Mesothelial cell of epicardium (in vitro differentiated cells): ENCODE measurements at regions not wholly inside any gene's neighbourhood (a gene's known extent, or its start where the extent isn't known, plus 50 kb on each side); places are given as distances from the start of the nearest gene placed in this dataset.
A peak's percentile ranks its signal among the peaks of the same experiment; 100 is the strongest.

Source experiments
- DNase-seq, 2 experiments: peaks; one replicate each; pipeline ENCODE4 v3.0.0; 2021; ENCODE audit warnings: low spot score in 2 of 2; ENCODE audit not compliant: unreplicated experiment in 2 of 2
- H3K27ac Mint-ChIP-seq: 2 replicates; pipeline ENCODE4 v1.8.0; 2021; ENCODE audit warnings: mixed read lengths
- H3K27me3 Mint-ChIP-seq: 2 replicates; pipeline ENCODE4 v1.8.0; 2021; ENCODE audit warnings: low read depth, mixed read lengths
- H3K36me3 Mint-ChIP-seq: 2 replicates; pipeline ENCODE4 v1.8.0; 2021; ENCODE audit warnings: mixed read lengths
- H3K4me1 Mint-ChIP-seq: 2 replicates; pipeline ENCODE4 v1.8.0; 2021; ENCODE audit warnings: mixed read lengths
- H3K4me3 Mint-ChIP-seq: 2 replicates; pipeline ENCODE4 v1.8.0; 2021; ENCODE audit warnings: mild to moderate bottlenecking, moderate library complexity, mixed read lengths
- H3K9me3 Mint-ChIP-seq: 2 replicates; pipeline ENCODE4 v1.8.0; 2021; ENCODE audit warnings: mixed read lengths
- TF ChIP-seq, protein P1 (sequence below): fragments of 200-600 bp; sonication (generic); IDR thresholded peaks from one replicate; pipeline ENCODE4 v1.5.0; 2021; ENCODE audit warnings: antibody characterized with exemption; ENCODE audit not compliant: unreplicated experiment

DNA sequence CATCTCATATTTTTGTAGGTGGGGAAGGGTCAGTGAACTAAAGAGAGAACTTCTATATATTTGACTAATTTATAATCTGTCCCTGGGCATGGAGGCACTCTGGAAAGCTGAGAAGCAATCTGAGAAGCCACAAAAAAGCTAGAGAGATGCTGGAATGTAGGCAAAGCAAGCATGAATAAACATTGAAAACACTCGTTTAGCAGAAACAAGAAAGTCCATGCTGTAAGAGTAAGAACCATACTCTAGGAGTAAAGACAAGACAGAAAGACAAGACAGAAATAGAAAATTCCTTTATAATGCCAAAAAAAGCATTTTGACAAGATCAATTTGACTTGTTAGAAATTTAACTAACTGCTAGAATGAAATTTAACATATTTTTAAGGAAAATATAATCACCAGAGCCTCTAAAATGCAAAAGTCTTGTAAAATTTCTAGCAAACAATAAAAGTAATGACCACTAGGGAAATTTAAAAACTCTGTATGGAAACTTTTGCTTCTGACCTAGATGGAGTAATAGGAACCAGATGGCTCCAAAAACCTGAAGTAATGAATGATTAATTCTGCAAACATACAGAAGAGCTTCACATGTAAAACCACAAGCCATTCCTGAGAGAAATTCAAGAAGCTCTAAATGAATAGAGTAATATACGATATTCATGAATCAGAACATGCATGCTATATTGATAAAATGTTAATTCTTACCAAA is 625.7 kb upstream of the PTCHD4 start:
- no peaks in the 10 kb centered on the region for H3K27me3 Mint-ChIP-seq
- no peak overlapping the region for H3K4me3 Mint-ChIP-seq
- TF ChIP-seq, protein P1, sequence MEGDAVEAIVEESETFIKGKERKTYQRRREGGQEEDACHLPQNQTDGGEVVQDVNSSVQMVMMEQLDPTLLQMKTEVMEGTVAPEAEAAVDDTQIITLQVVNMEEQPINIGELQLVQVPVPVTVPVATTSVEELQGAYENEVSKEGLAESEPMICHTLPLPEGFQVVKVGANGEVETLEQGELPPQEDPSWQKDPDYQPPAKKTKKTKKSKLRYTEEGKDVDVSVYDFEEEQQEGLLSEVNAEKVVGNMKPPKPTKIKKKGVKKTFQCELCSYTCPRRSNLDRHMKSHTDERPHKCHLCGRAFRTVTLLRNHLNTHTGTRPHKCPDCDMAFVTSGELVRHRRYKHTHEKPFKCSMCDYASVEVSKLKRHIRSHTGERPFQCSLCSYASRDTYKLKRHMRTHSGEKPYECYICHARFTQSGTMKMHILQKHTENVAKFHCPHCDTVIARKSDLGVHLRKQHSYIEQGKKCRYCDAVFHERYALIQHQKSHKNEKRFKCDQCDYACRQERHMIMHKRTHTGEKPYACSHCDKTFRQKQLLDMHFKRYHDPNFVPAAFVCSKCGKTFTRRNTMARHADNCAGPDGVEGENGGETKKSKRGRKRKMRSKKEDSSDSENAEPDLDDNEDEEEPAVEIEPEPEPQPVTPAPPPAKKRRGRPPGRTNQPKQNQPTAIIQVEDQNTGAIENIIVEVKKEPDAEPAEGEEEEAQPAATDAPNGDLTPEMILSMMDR: peak; percentile 50
- peaks cover 4% of the 10 kb centered on the region for H3K9me3 Mint-ChIP-seq
- DNase-seq: no peak
- peaks cover 19% of the 10 kb centered on the region for H3K4me1 Mint-ChIP-seq
- H3K36me3 Mint-ChIP-seq: no peaks in the 10 kb centered on the region
- H3K27ac Mint-ChIP-seq: peak overlapping the region; percentile 90

DNA sequence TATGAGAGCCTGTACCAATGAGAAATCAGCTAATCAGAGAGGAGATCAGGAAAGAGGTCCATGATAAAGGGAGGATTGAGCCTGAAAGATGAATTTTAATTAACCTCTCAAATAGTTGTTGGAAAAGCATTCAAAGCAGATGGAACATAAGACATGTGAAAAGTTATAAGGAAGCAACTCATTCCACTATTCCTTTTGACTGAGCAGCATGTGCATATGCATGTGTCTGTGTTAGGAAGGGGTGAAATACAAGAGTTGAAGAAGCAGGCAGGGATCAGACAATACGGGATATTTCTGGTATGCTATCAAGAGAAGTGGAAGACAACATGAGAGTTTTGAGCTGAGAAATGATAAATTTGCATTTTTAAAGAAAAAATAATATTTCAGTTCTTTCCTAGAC is 624.8 kb upstream of the PTCHD4 start:
- H3K9me3 Mint-ChIP-seq: peaks cover 13% of the 10 kb centered on the region

DNA sequence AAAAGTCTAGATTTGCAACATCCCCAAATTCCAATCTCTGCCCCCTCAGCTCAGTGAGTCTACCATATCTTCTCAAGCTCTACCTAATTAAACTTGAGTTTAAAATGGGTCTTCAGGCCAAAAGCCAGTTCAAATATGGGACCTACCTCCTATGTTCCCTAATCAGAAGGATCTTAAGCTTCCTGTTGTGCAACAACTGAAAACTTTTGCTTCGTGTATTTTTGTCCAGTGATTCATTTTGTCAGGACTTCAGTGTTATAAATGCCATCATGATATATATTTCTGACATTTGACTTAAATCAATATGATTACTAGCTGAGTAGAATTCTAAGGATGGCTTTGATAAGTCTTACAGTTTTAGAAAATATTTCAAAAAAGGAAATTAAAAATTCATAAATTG is 622.6 kb upstream of the PTCHD4 start:
- Mint-ChIP-seq H3K9me3 (peaks cover 24% of the 10 kb centered on the region), H3K27me3 (no peaks in the 10 kb centered on the region), H3K27ac (no peak overlapping the region), H3K4me1 (peaks cover 19% of the 10 kb centered on the region), H3K4me3 (no peak overlapping the region), H3K36me3 (no peaks in the 10 kb centered on the region)
- no peak for DNase-seq
- TF ChIP-seq, protein P1: no peak

More for the DNA sequence above, 624.8 kb upstream of the PTCHD4 start:
- Mint-ChIP-seq H3K36me3 (no peaks in the 10 kb centered on the region), H3K4me3 (no peak overlapping the region), H3K27ac (no peak overlapping the region), H3K4me1 (peaks cover 19% of the 10 kb centered on the region), H3K27me3 (no peaks in the 10 kb centered on the region)
- TF ChIP-seq, protein P1: no peak
- DNase-seq: no peak

DNA sequence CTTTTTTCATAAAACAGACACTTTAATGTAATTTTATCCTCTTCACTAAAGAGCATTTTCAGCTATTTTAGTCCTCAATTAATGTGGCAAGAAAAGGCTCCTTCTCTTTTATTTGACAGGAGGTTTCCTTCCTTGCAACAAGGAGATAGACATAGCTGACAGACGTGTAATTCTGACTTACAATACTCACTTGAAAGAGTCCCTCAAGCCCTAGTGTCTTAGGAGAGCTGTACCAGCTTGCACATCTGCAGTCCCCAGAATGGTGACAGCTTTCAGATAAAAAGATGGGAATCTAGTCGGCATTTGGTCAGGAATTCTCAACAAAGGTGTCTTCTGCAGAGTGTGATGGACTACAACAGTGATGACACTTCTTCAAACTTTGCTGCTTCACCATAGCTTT is 603.7 kb upstream of the PTCHD4 start:
- H3K4me3 Mint-ChIP-seq: no peak overlapping the region
- DNase-seq: no peak
- no peaks in the 10 kb centered on the region for H3K27me3 Mint-ChIP-seq
- peaks cover 3% of the 10 kb centered on the region for H3K4me1 Mint-ChIP-seq
- peaks cover 5% of the 10 kb centered on the region for H3K9me3 Mint-ChIP-seq
- H3K36me3 Mint-ChIP-seq: no peaks in the 10 kb centered on the region
- no peak overlapping the region for H3K27ac Mint-ChIP-seq
- TF ChIP-seq, protein P1: no peak

- Mint-ChIP-seq H3K4me1 (peaks cover 3% of the 10 kb centered on the region), H3K4me3 (no peak overlapping the region), H3K36me3 (no peaks in the 10 kb centered on the region), H3K27ac (no peak overlapping the region), H3K9me3 (peaks cover under 1% of the 10 kb centered on the region), H3K27me3 (no peaks in the 10 kb centered on the region)
- TF ChIP-seq, protein P1: no peak
- DNase-seq: no peak
Measured at GRCh38 chr6:48714250-48714649, 603.3 kb upstream of the PTCHD4 start.
